ENCODE measurements at regions not wholly inside any gene's neighbourhood (a gene's known extent, or its start where the extent isn't known, plus 50 kb on each side); places are given as distances from the start of the nearest gene placed in this dataset.
A peak's percentile ranks its signal among the peaks of the same experiment; 100 is the strongest.

GRCh38 chr13:76685938-76686337, 200.3 kb downstream of the KCTD12 start:
- Histone ChIP-seq H3K27me3 (ENCODE audit: control insufficient read depth in 3 of 3, insufficient read depth in 3 of 3, low read length in 2 of 3) (no peaks in the 10 kb centered on the region), H3K4me1 (ENCODE audit: control insufficient read depth in 5 of 5, insufficient read depth in 5 of 5, low read length in 5 of 5) (peaks cover 2 to 36% (median 3%) of the 10 kb centered on the region in 5 donors), H3K27ac (ENCODE audit: low read depth in 1 of 2, low read length in 1 of 2) (no peak overlapping the region), H3K9me3 (ENCODE audit: control insufficient read depth in 4 of 4, insufficient read depth in 3 of 4, low read length in 3 of 4) (no peaks in the 10 kb centered on the region), H3K9ac (ENCODE audit: insufficient read depth in 1 of 2, low read length in 2 of 2) (no peak overlapping the region), H3K4me3 (no peak overlapping the region), H3K36me3 (ENCODE audit: control insufficient read depth in 4 of 4, insufficient read depth in 4 of 4, low read length in 4 of 4) (no peaks in the 10 kb centered on the region)
- WGBS, 2 donors: 94 to 98% methylated on average over 5 of the region's 5 CpGs
- TF ChIP-seq, protein P1, sequence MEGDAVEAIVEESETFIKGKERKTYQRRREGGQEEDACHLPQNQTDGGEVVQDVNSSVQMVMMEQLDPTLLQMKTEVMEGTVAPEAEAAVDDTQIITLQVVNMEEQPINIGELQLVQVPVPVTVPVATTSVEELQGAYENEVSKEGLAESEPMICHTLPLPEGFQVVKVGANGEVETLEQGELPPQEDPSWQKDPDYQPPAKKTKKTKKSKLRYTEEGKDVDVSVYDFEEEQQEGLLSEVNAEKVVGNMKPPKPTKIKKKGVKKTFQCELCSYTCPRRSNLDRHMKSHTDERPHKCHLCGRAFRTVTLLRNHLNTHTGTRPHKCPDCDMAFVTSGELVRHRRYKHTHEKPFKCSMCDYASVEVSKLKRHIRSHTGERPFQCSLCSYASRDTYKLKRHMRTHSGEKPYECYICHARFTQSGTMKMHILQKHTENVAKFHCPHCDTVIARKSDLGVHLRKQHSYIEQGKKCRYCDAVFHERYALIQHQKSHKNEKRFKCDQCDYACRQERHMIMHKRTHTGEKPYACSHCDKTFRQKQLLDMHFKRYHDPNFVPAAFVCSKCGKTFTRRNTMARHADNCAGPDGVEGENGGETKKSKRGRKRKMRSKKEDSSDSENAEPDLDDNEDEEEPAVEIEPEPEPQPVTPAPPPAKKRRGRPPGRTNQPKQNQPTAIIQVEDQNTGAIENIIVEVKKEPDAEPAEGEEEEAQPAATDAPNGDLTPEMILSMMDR (IDR thresholded peaks at IDR 0.05; ENCODE audit: control extremely low read depth, extremely low read depth): no peak
- no peak for ATAC-seq (ENCODE audit: insufficient read depth, low FRiP score)
- DNase-seq: no peak

DNA sequence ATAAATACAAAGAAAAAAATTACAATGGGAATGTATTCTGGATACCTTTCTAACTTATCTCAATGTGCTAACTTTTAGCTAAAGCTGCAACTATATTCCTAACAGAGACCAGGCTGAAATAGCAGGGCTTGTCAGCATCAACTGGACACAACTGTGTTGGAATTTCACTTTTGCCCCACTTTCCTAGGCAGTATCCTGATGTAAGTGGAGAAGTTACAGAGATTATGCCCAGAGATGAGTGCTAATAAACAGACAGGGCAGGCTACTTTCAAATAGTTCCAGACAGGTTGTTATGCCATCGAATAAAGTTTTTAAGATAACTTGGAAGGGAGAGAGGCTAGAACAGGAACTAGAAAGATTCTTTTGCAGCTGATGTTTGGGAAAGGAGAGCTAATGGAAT, 201.9 kb downstream of the KCTD12 start:
- DNase-seq (no peak), ATAC-seq (ENCODE audit: insufficient read depth, low FRiP score) (no peak)
- Histone ChIP-seq H3K9ac (ENCODE audit: insufficient read depth in 1 of 2, low read length in 2 of 2) (no peak overlapping the region), H3K9me3 (ENCODE audit: control insufficient read depth in 4 of 4, insufficient read depth in 3 of 4, low read length in 3 of 4) (no peaks in the 10 kb centered on the region), H3K4me3 (no peak overlapping the region), H3K27ac (ENCODE audit: low read depth in 1 of 2, low read length in 1 of 2) (no peak overlapping the region), H3K36me3 (ENCODE audit: control insufficient read depth in 4 of 4, insufficient read depth in 4 of 4, low read length in 4 of 4) (no peaks in the 10 kb centered on the region), H3K4me1 (ENCODE audit: control insufficient read depth in 5 of 5, insufficient read depth in 5 of 5, low read length in 5 of 5) (peaks cover 2 to 36% (median 3%) of the 10 kb centered on the region in 5 donors), H3K27me3 (ENCODE audit: control insufficient read depth in 3 of 3, insufficient read depth in 3 of 3, low read length in 2 of 3) (no peaks in the 10 kb centered on the region)
- TF ChIP-seq, protein P1 (IDR thresholded peaks at IDR 0.05; ENCODE audit: control extremely low read depth, extremely low read depth): no peak
- 38 to 64% methylated on average over 1 of the region's 1 CpG for WGBS, 2 donors

DNA sequence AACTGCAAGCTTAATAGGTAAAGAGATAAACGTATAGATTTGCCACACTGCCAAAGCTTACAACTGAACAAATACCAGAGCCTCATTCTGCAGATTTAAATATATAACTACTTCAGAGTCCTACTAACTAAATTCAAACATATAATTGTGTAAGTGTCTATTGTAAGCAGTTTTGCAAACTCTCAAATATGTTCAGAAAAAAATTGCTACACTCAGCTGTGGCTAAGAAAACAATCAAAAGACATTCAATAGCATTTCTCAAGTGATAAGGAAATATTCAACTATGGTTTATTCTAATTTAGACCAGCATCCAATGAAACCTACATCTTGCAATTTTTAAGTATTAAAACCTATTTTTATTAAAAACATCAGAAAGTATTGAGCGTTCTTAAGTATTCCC, 202.4 kb downstream of the KCTD12 start:
- Histone ChIP-seq H3K4me3 (no peak overlapping the region), H3K27me3 (ENCODE audit: control insufficient read depth in 3 of 3, insufficient read depth in 3 of 3, low read length in 2 of 3) (no peaks in the 10 kb centered on the region), H3K27ac (ENCODE audit: low read depth in 1 of 2, low read length in 1 of 2) (no peak overlapping the region), H3K36me3 (ENCODE audit: control insufficient read depth in 4 of 4, insufficient read depth in 4 of 4, low read length in 4 of 4) (no peaks in the 10 kb centered on the region), H3K4me1 (ENCODE audit: control insufficient read depth in 5 of 5, insufficient read depth in 5 of 5, low read length in 5 of 5) (peaks cover 2 to 36% (median 3%) of the 10 kb centered on the region in 5 donors), H3K9ac (ENCODE audit: insufficient read depth in 1 of 2, low read length in 2 of 2) (no peak overlapping the region), H3K9me3 (ENCODE audit: control insufficient read depth in 4 of 4, insufficient read depth in 3 of 4, low read length in 3 of 4) (no peaks in the 10 kb centered on the region)
- DNase-seq (peak in 2 of 3 donors; percentile 27 to 46), ATAC-seq (ENCODE audit: insufficient read depth, low FRiP score) (no peak)
- WGBS, 2 donors: 78 to 89% methylated on average over 2 of the region's 2 CpGs
- TF ChIP-seq, protein P1 (IDR thresholded peaks at IDR 0.05; ENCODE audit: control extremely low read depth, extremely low read depth): no peak

GRCh38 chr13:76683168-76683567, 203.0 kb downstream of the KCTD12 start:
- H3K4me1 ChIP-seq (ENCODE audit: control insufficient read depth in 5 of 5, insufficient read depth in 5 of 5, low read length in 5 of 5): peaks cover 2 to 34% (median 3%) of the 10 kb centered on the region in 5 donors
- 81 to 88% methylated on average over 2 of the region's 2 CpGs for WGBS, 2 donors
- H3K27ac ChIP-seq (ENCODE audit: low read depth in 1 of 2, low read length in 1 of 2): no peak overlapping the region
- ATAC-seq (ENCODE audit: insufficient read depth, low FRiP score): no peak
- H3K36me3 ChIP-seq (ENCODE audit: control insufficient read depth in 4 of 4, insufficient read depth in 4 of 4, low read length in 4 of 4): no peaks in the 10 kb centered on the region
- DNase-seq: peak in 1 of 3 donors; percentile 46
- TF ChIP-seq, protein P1 (IDR thresholded peaks at IDR 0.05; ENCODE audit: control extremely low read depth, extremely low read depth): no peak
- no peaks in the 10 kb centered on the region for H3K27me3 ChIP-seq (ENCODE audit: control insufficient read depth in 3 of 3, insufficient read depth in 3 of 3, low read length in 2 of 3)
- no peak overlapping the region for H3K9ac ChIP-seq (ENCODE audit: insufficient read depth in 1 of 2, low read length in 2 of 2)
- no peaks in the 10 kb centered on the region for H3K9me3 ChIP-seq (ENCODE audit: control insufficient read depth in 4 of 4, insufficient read depth in 3 of 4, low read length in 3 of 4)
- H3K4me3 ChIP-seq: no peak overlapping the region

Data from lung (tissue), 11 donors.